ENCODE measurements at regions not wholly inside any gene's neighbourhood (a gene's known extent, or its start where the extent isn't known, plus 50 kb on each side); places are given as distances from the start of the nearest gene placed in this dataset.

- Histone ChIP-seq H3K4me3 (replicated peaks in 1 of 3; ENCODE audit: insufficient read depth in 1 of 3, low read depth in 2 of 3, low read length in 3 of 3) (no peak overlapping the region), H2AFZ (ENCODE audit: low read length) (no peak overlapping the region), H3K27ac (ENCODE audit: extremely low read length, insufficient read depth, low read length) (no peak overlapping the region), H3K4me2 (ENCODE audit: low read depth, low read length) (no peak overlapping the region), H3K36me3 (replicated peaks in 1 of 2; ENCODE audit: control insufficient read depth in 1 of 2, insufficient read depth in 2 of 2, low read length in 2 of 2) (no peaks in the 10 kb centered on the region), H3K27me3 (ENCODE audit: control insufficient read depth in 1 of 2, insufficient read depth in 2 of 2, low read length in 2 of 2) (no peaks in the 10 kb centered on the region), H4K20me1 (ENCODE audit: insufficient read depth, low read length) (no peaks in the 10 kb centered on the region), H3K9me3 (ENCODE audit: low read length) (no peaks in the 10 kb centered on the region), H3K9ac (ENCODE audit: insufficient read depth, low read depth, low read length) (no peak overlapping the region), H3K4me1 (ENCODE audit: insufficient read depth, low read length) (no peaks in the 10 kb centered on the region), H3K79me2 (ENCODE audit: insufficient read depth, low read length) (no peaks in the 10 kb centered on the region)
- TF ChIP-seq ZNF180 (CRISPR knock-in tag; IDR thresholded peaks at IDR 0.05; ENCODE audit: borderline replicate concordance, low read depth): no peak
- TF ChIP-seq ARID3A (IDR thresholded peaks at IDR 0.05; ENCODE audit: low read depth, low read length): no peak
- TF ChIP-seq ZBTB7A (CRISPR knock-in tag; IDR thresholded peaks at IDR 0.05): no peak
- no peak for TF ChIP-seq ZNF44 (CRISPR knock-in tag; IDR thresholded peaks at IDR 0.05)
- no peak for TF ChIP-seq ZNF558 (CRISPR knock-in tag; IDR thresholded peaks at IDR 0.05; ENCODE audit: borderline replicate concordance)
- no TSS peak for BruUV-seq (replicated peaks)
- FAIRE-seq: no peak
- ChIA-PET CTCF (ENCODE audit: low intra/inter-chr PET ratio, low total read pairs) (no interaction called here), POLR2A (no interaction called here)
- no peak for DNase-seq (ENCODE audit: low spot score)
- intact Hi-C loops (cut with micrococcal nuclease; ENCODE audit: unreplicated experiment): no loop called here
- in situ Hi-C loops (cut with HindIII; ENCODE audit: extremely low pct_ligation_motif_present, low pct_unique_long_range_greater_than_20kb): no loop called here
- no peak for ATAC-seq
- 40% methylated on average over 1 of the region's 1 CpG for WGBS (ENCODE audit: low lambda C conversion rate)
Measured at GRCh38 chr10:94101894-94102293, 108.2 kb downstream of the PLCE1 start.

- no peak for TF ChIP-seq SP5 (CRISPR knock-in tag; IDR thresholded peaks at IDR 0.05; ENCODE audit: borderline replicate concordance, low read depth)
- no peak for TF ChIP-seq FOXA1 (IDR thresholded peaks at IDR 0.05)
- no peak for TF ChIP-seq FOXA1 (CRISPR knock-in tag; IDR thresholded peaks at IDR 0.05)
- TF ChIP-seq SOX13 (IDR thresholded peaks at IDR 0.05): no peak
- peak in 1 of 2 experiments; percentile 21; a peak in 1 of 4 replicates for TF ChIP-seq SOX13 (CRISPR knock-in tag; conservative IDR thresholded peaks at IDR 0.05 in 1 of 2, IDR thresholded peaks at IDR 0.05 in 1 of 2)
- no peak for TF ChIP-seq ZNF652 (CRISPR knock-in tag; IDR thresholded peaks at IDR 0.05; ENCODE audit: borderline replicate concordance, low read depth)
- TF ChIP-seq TFDP1 (CRISPR knock-in tag; IDR thresholded peaks at IDR 0.05; ENCODE audit: borderline replicate concordance): no peak
- peak; percentile 51; the same call in 1 of the 2 replicates for TF ChIP-seq ZNF768 (CRISPR knock-in tag; IDR thresholded peaks at IDR 0.05)
- Histone ChIP-seq H4K20me1 (ENCODE audit: insufficient read depth, low read length) (no peaks in the 10 kb centered on the region), H3K79me2 (ENCODE audit: insufficient read depth, low read length) (no peaks in the 10 kb centered on the region), H3K27ac (ENCODE audit: extremely low read length, insufficient read depth, low read length) (no peak overlapping the region), H3K9ac (ENCODE audit: insufficient read depth, low read depth, low read length) (no peak overlapping the region), H2AFZ (ENCODE audit: low read length) (no peak overlapping the region), H3K4me2 (ENCODE audit: low read depth, low read length) (no peak overlapping the region), H3K36me3 (replicated peaks in 1 of 2; ENCODE audit: control insufficient read depth in 1 of 2, insufficient read depth in 2 of 2, low read length in 2 of 2) (no peaks in the 10 kb centered on the region), H3K4me3 (replicated peaks in 1 of 3; ENCODE audit: insufficient read depth in 1 of 3, low read depth in 2 of 3, low read length in 3 of 3) (no peak overlapping the region), H3K9me3 (ENCODE audit: low read length) (no peaks in the 10 kb centered on the region), H3K27me3 (ENCODE audit: control insufficient read depth in 1 of 2, insufficient read depth in 2 of 2, low read length in 2 of 2) (no peaks in the 10 kb centered on the region), H3K4me1 (ENCODE audit: insufficient read depth, low read length) (no peaks in the 10 kb centered on the region)
- intact Hi-C loops (cut with micrococcal nuclease; ENCODE audit: unreplicated experiment) (no loop called here), in situ Hi-C loops (cut with HindIII; ENCODE audit: extremely low pct_ligation_motif_present, low pct_unique_long_range_greater_than_20kb) (no loop called here)
- CTCF ChIA-PET (ENCODE audit: low intra/inter-chr PET ratio, low total read pairs): no interaction called here
- POLR2A ChIA-PET: no interaction called here
- no peak for ATAC-seq
- BruUV-seq (replicated peaks): no TSS peak
- 39% methylated on average over 3 of the region's 5 CpGs for WGBS (ENCODE audit: low lambda C conversion rate)
- DNase-seq (ENCODE audit: low spot score): peak; percentile 13
- no peak for FAIRE-seq
Measured at GRCh38 chr10:94102436-94102835, 108.7 kb downstream of the PLCE1 start.
